ENCODE measurements at regions not wholly inside any gene's neighbourhood (a gene's known extent, or its start where the extent isn't known, plus 50 kb on each side); places are given as distances from the start of the nearest gene placed in this dataset.

- no peak for TF ChIP-seq EZH2 (IDR thresholded peaks at IDR 0.05; ENCODE audit: insufficient read depth, poor library complexity, severe bottlenecking)
- no peak for TF ChIP-seq EZH2phosphoT487 (IDR thresholded peaks at IDR 0.05; ENCODE audit: insufficient read depth, low read depth)
Measured at GRCh38 chr11:121886005-121886734, 229.8 kb downstream of the BLID start.

GRCh38 chr11:121884626-121885025 is 231.4 kb downstream of the BLID start:
- TF ChIP-seq EZH2 (IDR thresholded peaks at IDR 0.05; ENCODE audit: insufficient read depth, poor library complexity, severe bottlenecking), result no peak
- no peak for TF ChIP-seq EZH2phosphoT487 (IDR thresholded peaks at IDR 0.05; ENCODE audit: insufficient read depth, low read depth)
- Histone ChIP-seq H3K79me2 (ENCODE audit: insufficient read depth) (no peaks in the 10 kb centered on the region), H3K4me2 (ENCODE audit: unreplicated experiment) (no peak overlapping the region), H3K9ac (no peak overlapping the region), H3F3A (ENCODE audit: insufficient read depth) (peaks cover 17% of the 10 kb centered on the region), H3K27ac (no peak overlapping the region), H4K20me1 (ENCODE audit: insufficient read depth) (no peaks in the 10 kb centered on the region), H3K36me3 (ENCODE audit: low read depth) (no peaks in the 10 kb centered on the region), H3K9me3 (ENCODE audit: low read depth) (no peaks in the 10 kb centered on the region), H2AFZ (no peak overlapping the region), H3K9me2 (ENCODE audit: insufficient read depth) (no peaks in the 10 kb centered on the region), H3K4me1 (ENCODE audit: insufficient read depth) (peaks cover 27% of the 10 kb centered on the region), H3K4me3 (no peak overlapping the region), H3K27me3 (replicated peaks; ENCODE audit: insufficient read depth) (no peaks in the 10 kb centered on the region)
- no peak for DNase-seq
- 88% methylated on average over 2 of the region's 2 CpGs for WGBS, 2 experiments (ENCODE audit: low coverage in 1 of 2, low lambda C conversion rate in 2 of 2, missing lambda C conversion rate in 2 of 2)
- in situ Hi-C loops (cut with MboI), result no loop called here

More at GRCh38 chr11:121886005-121886734, 229.8 kb downstream of the BLID start:
- peaks cover 43% of the 10 kb centered on the region for H3K4me1 ChIP-seq (ENCODE audit: insufficient read depth)
- peak overlapping the region; percentile 44; the same call in 1 of the 2 replicates for H2AFZ ChIP-seq
- no peak overlapping the region for H3K4me3 ChIP-seq
- WGBS, 2 experiments (ENCODE audit: low coverage in 1 of 2, low lambda C conversion rate in 2 of 2, missing lambda C conversion rate in 2 of 2), result 25 to 37% methylated on average over 8 of the region's 8 CpGs
- H3K36me3 ChIP-seq (ENCODE audit: low read depth), result no peaks in the 10 kb centered on the region
- peak overlapping the region; percentile 19 for H3K4me2 ChIP-seq (ENCODE audit: unreplicated experiment)
- H3K27ac ChIP-seq, result no peak overlapping the region; the same call in 1 of the 2 replicates
- H3K79me2 ChIP-seq (ENCODE audit: insufficient read depth), result no peaks in the 10 kb centered on the region
- H3F3A ChIP-seq (ENCODE audit: insufficient read depth), result peaks cover 32% of the 10 kb centered on the region
- H3K9ac ChIP-seq, result no peak overlapping the region
- in situ Hi-C loops (cut with MboI), result no loop called here
- no peaks in the 10 kb centered on the region for H3K9me2 ChIP-seq (ENCODE audit: insufficient read depth)
- DNase-seq, result peak; percentile 22
- H4K20me1 ChIP-seq (ENCODE audit: insufficient read depth), result no peaks in the 10 kb centered on the region
- H3K9me3 ChIP-seq (ENCODE audit: low read depth), result no peaks in the 10 kb centered on the region
- no peaks in the 10 kb centered on the region for H3K27me3 ChIP-seq (replicated peaks; ENCODE audit: insufficient read depth)

- H2AFZ ChIP-seq, result no peak overlapping the region
- 69 to 72% methylated on average over 4 of the region's 4 CpGs for WGBS, 2 experiments (ENCODE audit: low coverage in 1 of 2, low lambda C conversion rate in 2 of 2, missing lambda C conversion rate in 2 of 2)
Measured at GRCh38 chr11:121881806-121882205, 234.2 kb downstream of the BLID start.

GRCh38 chr11:121877152-121877551 is 238.9 kb downstream of the BLID start:
- H2AFZ ChIP-seq, result no peak overlapping the region

More at GRCh38 chr11:121881806-121882205, 234.2 kb downstream of the BLID start:
- in situ Hi-C loops (cut with MboI), result no loop called here
- no peaks in the 10 kb centered on the region for H3K9me2 ChIP-seq (ENCODE audit: insufficient read depth)
- H3K4me3 ChIP-seq, result no peak overlapping the region
- peaks cover 20% of the 10 kb centered on the region for H3K4me1 ChIP-seq (ENCODE audit: insufficient read depth)
- no peaks in the 10 kb centered on the region for H3K79me2 ChIP-seq (ENCODE audit: insufficient read depth)
- peak overlapping the region; percentile 53 for H3K4me2 ChIP-seq (ENCODE audit: unreplicated experiment)
- no peak overlapping the region for H3K9ac ChIP-seq
- no peaks in the 10 kb centered on the region for H4K20me1 ChIP-seq (ENCODE audit: insufficient read depth)
- H3K27ac ChIP-seq, result peak overlapping the region; percentile 8; the same call in 1 of the 2 replicates
- H3F3A ChIP-seq (ENCODE audit: insufficient read depth), result peaks cover 8% of the 10 kb centered on the region
- H3K9me3 ChIP-seq (ENCODE audit: low read depth), result no peaks in the 10 kb centered on the region
- H3K36me3 ChIP-seq (ENCODE audit: low read depth), result no peaks in the 10 kb centered on the region
- H3K27me3 ChIP-seq (replicated peaks; ENCODE audit: insufficient read depth), result no peaks in the 10 kb centered on the region
- TF ChIP-seq EZH2phosphoT487 (IDR thresholded peaks at IDR 0.05; ENCODE audit: insufficient read depth, low read depth) (no peak), EZH2 (IDR thresholded peaks at IDR 0.05; ENCODE audit: insufficient read depth, poor library complexity, severe bottlenecking) (no peak)
- peak; percentile 84 for DNase-seq

More at GRCh38 chr11:121877152-121877551, 238.9 kb downstream of the BLID start:
- H3F3A ChIP-seq (ENCODE audit: insufficient read depth), result peaks cover 7% of the 10 kb centered on the region
- no peaks in the 10 kb centered on the region for H3K9me3 ChIP-seq (ENCODE audit: low read depth)
- H3K4me3 ChIP-seq, result no peak overlapping the region
- TF ChIP-seq EZH2phosphoT487 (IDR thresholded peaks at IDR 0.05; ENCODE audit: insufficient read depth, low read depth) (no peak), EZH2 (IDR thresholded peaks at IDR 0.05; ENCODE audit: insufficient read depth, poor library complexity, severe bottlenecking) (no peak)
- no peak for DNase-seq
- no peak overlapping the region for H3K4me2 ChIP-seq (ENCODE audit: unreplicated experiment)
- H3K9ac ChIP-seq, result no peak overlapping the region
- no peaks in the 10 kb centered on the region for H4K20me1 ChIP-seq (ENCODE audit: insufficient read depth)
- H3K27ac ChIP-seq, result no peak overlapping the region
- H3K27me3 ChIP-seq (replicated peaks; ENCODE audit: insufficient read depth), result no peaks in the 10 kb centered on the region
- in situ Hi-C loops (cut with MboI), result no loop called here
- no peaks in the 10 kb centered on the region for H3K9me2 ChIP-seq (ENCODE audit: insufficient read depth)
- WGBS, 2 experiments (ENCODE audit: low coverage in 1 of 2, low lambda C conversion rate in 2 of 2, missing lambda C conversion rate in 2 of 2), result 86 to 87% methylated on average over 6 of the region's 6 CpGs
- no peaks in the 10 kb centered on the region for H3K79me2 ChIP-seq (ENCODE audit: insufficient read depth)
- no peaks in the 10 kb centered on the region for H3K36me3 ChIP-seq (ENCODE audit: low read depth)
- peaks cover 7% of the 10 kb centered on the region for H3K4me1 ChIP-seq (ENCODE audit: insufficient read depth)

All from GM23248 (cell line).